ENCODE measurements at regions not wholly inside any gene's neighbourhood (a gene's known extent, or its start where the extent isn't known, plus 50 kb on each side); places are given as distances from the start of the nearest gene placed in this dataset.
"Not testable (repeated sequence)": the region's sequence is repeated elsewhere in the genome, so short reads cannot be mapped to it uniquely, and the experiment has no call there.

- DNase-seq (ENCODE audit: low spot score), result no peak
Observed at GRCh38 chr3:16076564-16076963, 97.9 kb upstream of the GALNT15 start.

GRCh38 chr3:16077146-16077545 lies 97.3 kb upstream of the GALNT15 start:
- DNase-seq (ENCODE audit: low spot score), result not testable (repeated sequence)

- not testable (repeated sequence) for DNase-seq (ENCODE audit: low spot score)
Observed at GRCh38 chr3:16077681-16078080, 96.8 kb upstream of the GALNT15 start.

- DNase-seq (ENCODE audit: low spot score), result no peak
Observed at GRCh38 chr3:16079519-16079918, 95.0 kb upstream of the GALNT15 start.

GRCh38 chr3:16081661-16082060 lies 92.8 kb upstream of the GALNT15 start:
- no peak for DNase-seq (ENCODE audit: low spot score)

- no peak for DNase-seq (ENCODE audit: low spot score)
Observed at GRCh38 chr3:16084887-16085286, 89.6 kb upstream of the GALNT15 start.

- no peak for DNase-seq (ENCODE audit: low spot score)
Observed at GRCh38 chr3:16085410-16085809, 89.1 kb upstream of the GALNT15 start.

GRCh38 chr3:16085884-16086608 lies 88.4 kb upstream of the GALNT15 start:
- DNase-seq (ENCODE audit: low spot score), result no peak

- no peak for DNase-seq (ENCODE audit: low spot score)
Observed at GRCh38 chr3:16086690-16087089, 87.8 kb upstream of the GALNT15 start.

- no peak for DNase-seq (ENCODE audit: low spot score)
Observed at GRCh38 chr3:16088496-16088895, 86.0 kb upstream of the GALNT15 start.

GRCh38 chr3:16089521-16089920 lies 85.0 kb upstream of the GALNT15 start:
- DNase-seq (ENCODE audit: low spot score), result no peak

- no peak for DNase-seq (ENCODE audit: low spot score)
Observed at GRCh38 chr3:16090024-16090423, 84.5 kb upstream of the GALNT15 start.

- no peak for DNase-seq (ENCODE audit: low spot score)
Observed at GRCh38 chr3:16090706-16091105, 83.8 kb upstream of the GALNT15 start.

- no peak for DNase-seq (ENCODE audit: low spot score)
Observed at GRCh38 chr3:16092923-16093322, 81.6 kb upstream of the GALNT15 start.

GRCh38 chr3:16101295-16102186 lies 72.9 kb upstream of the GALNT15 start:
- no peak for DNase-seq (ENCODE audit: low spot score)

- DNase-seq (ENCODE audit: low spot score), result no peak
Observed at GRCh38 chr3:16102187-16102561, 72.3 kb upstream of the GALNT15 start.

- no peak for DNase-seq (ENCODE audit: low spot score)
Observed at GRCh38 chr3:16102905-16103364, 71.5 kb upstream of the GALNT15 start.

- DNase-seq (ENCODE audit: low spot score), result no peak
Observed at GRCh38 chr3:16103472-16103871, 71.0 kb upstream of the GALNT15 start.

GRCh38 chr3:16104156-16104555 lies 70.3 kb upstream of the GALNT15 start:
- no peak for DNase-seq (ENCODE audit: low spot score)

GRCh38 chr3:16106050-16106449 lies 68.4 kb upstream of the GALNT15 start:
- no peak for DNase-seq (ENCODE audit: low spot score)

- DNase-seq (ENCODE audit: low spot score), result no peak
Observed at GRCh38 chr3:16108424-16108823, 66.1 kb upstream of the GALNT15 start.

GRCh38 chr3:16109929-16110328 lies 64.6 kb upstream of the GALNT15 start:
- DNase-seq (ENCODE audit: low spot score), result no peak

GRCh38 chr3:16112910-16113504 lies 61.5 kb upstream of the GALNT15 start:
- DNase-seq (ENCODE audit: low spot score), result no peak
